OCI-LY7 (cell line): ENCODE measurements at regions not wholly inside any gene's neighbourhood (a gene's known extent, or its start where the extent isn't known, plus 50 kb on each side); places are given as distances from the start of the nearest gene placed in this dataset.
A peak's percentile ranks its signal among the peaks of the same experiment; 100 is the strongest.

Experiments used
- BruUV-seq: library from RNA; stranded (reverse); fragments of 400-500 nt; replicated peaks from 2 replicates; lab custom pipeline; 2021; lab: Mats Ljungman, UMichigan
- CTCF ChIA-PET: fragments of 300-600 bp; sonication (Branson Sonifier 250); formaldehyde crosslinking; loops from one replicate; lab custom pipeline; 2022; ENCODE audit warnings: antibody characterized with exemption; ENCODE audit not compliant: unreplicated experiment; lab: Charles Lee
- POLR2A ChIA-PET: fragments of 300-600 bp; sonication (Branson Sonifier 250); formaldehyde crosslinking; loops from one replicate; lab custom pipeline; 2022; ENCODE audit warnings: antibody characterized with exemption; lab: Charles Lee
- DNase-seq: peaks from one replicate; pipeline ENCODE4 v3.0.0-alpha.2; 2015; ENCODE audit warnings: low spot score
- H2AFZ ChIP-seq: fragments of 200-600 bp; sonication (generic), shearing (Covaris generic); 2 replicates; pipeline ENCODE4 v1.6.1; 2014; ENCODE audit warnings: mild to moderate bottlenecking, antibody characterized with exemption, low read length, moderate library complexity
- H3K27ac ChIP-seq: fragments of 200-600 bp; sonication (generic); 2 replicates; pipeline ENCODE4 v1.5.1; 2014; ENCODE audit warnings: mixed run types, low read depth, mild to moderate bottlenecking, moderate library complexity, low read length, inconsistent platforms; ENCODE audit not compliant: poor library complexity, severe bottlenecking
- H3K36me3 ChIP-seq: fragments of 200-600 bp; sonication (generic); 2 replicates; pipeline ENCODE4 v1.6.1; 2014; ENCODE audit warnings: mild to moderate bottlenecking, antibody characterized with exemption, low read length, moderate library complexity, mixed read lengths; ENCODE audit not compliant: insufficient read depth
- H3K4me1 ChIP-seq: fragments of 200-600 bp; sonication (generic); 2 replicates; pipeline ENCODE4 v1.5.1; 2014; ENCODE audit warnings: mild to moderate bottlenecking, low read length; ENCODE audit not compliant: insufficient read depth, poor library complexity, severe bottlenecking
- H3K4me2 ChIP-seq: fragments of 200-600 bp; sonication (generic); 2 replicates; pipeline ENCODE4 v1.6.1; 2014; ENCODE audit warnings: mild to moderate bottlenecking, low read length
- H3K4me3 ChIP-seq: fragments of 200-600 bp; sonication (generic); 2 replicates; pipeline ENCODE4 v1.5.1; 2014; ENCODE audit warnings: mild to moderate bottlenecking, low read depth, low read length; ENCODE audit not compliant: poor library complexity, severe bottlenecking
- H3K79me2 ChIP-seq: fragments of 200-600 bp; sonication (generic); 2 replicates; pipeline ENCODE4 v1.6.1; 2016; ENCODE audit warnings: low read depth, mild to moderate bottlenecking, low read length, moderate library complexity, mixed read lengths; ENCODE audit not compliant: insufficient read depth
- H3K9me2 ChIP-seq: fragments of 200-600 bp; sonication (generic); 2 replicates; pipeline ENCODE4 v1.6.1; 2016; ENCODE audit warnings: mild to moderate bottlenecking, low read length, mixed read lengths; ENCODE audit not compliant: insufficient read depth
- H3K9me3 ChIP-seq: fragments of 200-600 bp; sonication (generic); 2 replicates; pipeline ENCODE4 v1.6.1; 2014; ENCODE audit warnings: mild to moderate bottlenecking, mixed run types, low read length, mixed read lengths
- H4K20me1 ChIP-seq: fragments of 200-600 bp; sonication (generic); 2 replicates; pipeline ENCODE4 v1.6.1; 2014; ENCODE audit warnings: mild to moderate bottlenecking, antibody characterized with exemption, low read length, moderate library complexity, mixed read lengths; ENCODE audit not compliant: insufficient read depth
- EZH2phosphoT487 ChIP-seq: fragments of 200-600 bp; sonication (generic); IDR thresholded peaks from 2 replicates; pipeline ENCODE4 v1.6.1; 2018; ENCODE audit warnings: low read depth, borderline replicate concordance, mild to moderate bottlenecking, mixed run types, antibody characterized with exemption, low read length, moderate library complexity, mixed read lengths
- intact Hi-C: fragments of 100-400 bp; cut with micrococcal nuclease; formaldehyde crosslinking; loops from one replicate; pipeline ENCODE4 v1.10.0; 2022; ENCODE audit not compliant: unreplicated experiment
- TF ChIP-seq, protein P1 (sequence below): fragments of 200-600 bp; sonication (generic); conservative IDR thresholded peaks from 2 replicates; pipeline ENCODE4 v1.5.1; 2014; ENCODE audit warnings: mild to moderate bottlenecking, antibody characterized with exemption, low read length, moderate library complexity, mixed read lengths

- Histone ChIP-seq H3K79me2 (no peaks in the 10 kb centered on the region), H3K9me3 (no peaks in the 10 kb centered on the region), H3K4me2 (no peak overlapping the region), H3K27ac (no peak overlapping the region), H3K9me2 (no peaks in the 10 kb centered on the region), H3K36me3 (no peaks in the 10 kb centered on the region), H2AFZ (no peak overlapping the region), H3K4me3 (no peak overlapping the region), H4K20me1 (no peaks in the 10 kb centered on the region), H3K4me1 (no peaks in the 10 kb centered on the region)
- CTCF ChIA-PET = no interaction called here
- intact Hi-C loops = no loop called here
- no TSS peak for BruUV-seq
- POLR2A ChIA-PET = no interaction called here
- TF ChIP-seq, protein P1, sequence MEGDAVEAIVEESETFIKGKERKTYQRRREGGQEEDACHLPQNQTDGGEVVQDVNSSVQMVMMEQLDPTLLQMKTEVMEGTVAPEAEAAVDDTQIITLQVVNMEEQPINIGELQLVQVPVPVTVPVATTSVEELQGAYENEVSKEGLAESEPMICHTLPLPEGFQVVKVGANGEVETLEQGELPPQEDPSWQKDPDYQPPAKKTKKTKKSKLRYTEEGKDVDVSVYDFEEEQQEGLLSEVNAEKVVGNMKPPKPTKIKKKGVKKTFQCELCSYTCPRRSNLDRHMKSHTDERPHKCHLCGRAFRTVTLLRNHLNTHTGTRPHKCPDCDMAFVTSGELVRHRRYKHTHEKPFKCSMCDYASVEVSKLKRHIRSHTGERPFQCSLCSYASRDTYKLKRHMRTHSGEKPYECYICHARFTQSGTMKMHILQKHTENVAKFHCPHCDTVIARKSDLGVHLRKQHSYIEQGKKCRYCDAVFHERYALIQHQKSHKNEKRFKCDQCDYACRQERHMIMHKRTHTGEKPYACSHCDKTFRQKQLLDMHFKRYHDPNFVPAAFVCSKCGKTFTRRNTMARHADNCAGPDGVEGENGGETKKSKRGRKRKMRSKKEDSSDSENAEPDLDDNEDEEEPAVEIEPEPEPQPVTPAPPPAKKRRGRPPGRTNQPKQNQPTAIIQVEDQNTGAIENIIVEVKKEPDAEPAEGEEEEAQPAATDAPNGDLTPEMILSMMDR = no peak
- TF ChIP-seq EZH2phosphoT487 = no peak
- no peak for DNase-seq
Observed at GRCh38 chr1:222390181-222390580, 157.7 kb downstream of the HHIPL2 start.

GRCh38 chr1:222387007-222387814 lies 160.7 kb downstream of the HHIPL2 start:
- POLR2A ChIA-PET = no interaction called here
- H3K36me3 ChIP-seq = no peaks in the 10 kb centered on the region
- CTCF ChIA-PET = no interaction called here
- no peaks in the 10 kb centered on the region for H3K9me3 ChIP-seq
- intact Hi-C loops = no loop called here
- BruUV-seq = no TSS peak
- H3K27ac ChIP-seq = no peak overlapping the region
- no peaks in the 10 kb centered on the region for H3K4me1 ChIP-seq
- TF ChIP-seq EZH2phosphoT487 = no peak
- TF ChIP-seq, protein P1 = peak; percentile 24; the same call in 1 of the 2 replicates
- H3K9me2 ChIP-seq = no peaks in the 10 kb centered on the region
- DNase-seq = no peak
- no peaks in the 10 kb centered on the region for H3K79me2 ChIP-seq
- H2AFZ ChIP-seq = no peak overlapping the region
- no peak overlapping the region for H3K4me3 ChIP-seq
- H4K20me1 ChIP-seq = no peaks in the 10 kb centered on the region
- H3K4me2 ChIP-seq = no peak overlapping the region

GRCh38 chr1:222385955-222386354 lies 161.9 kb downstream of the HHIPL2 start:
- Histone ChIP-seq H3K36me3 (no peaks in the 10 kb centered on the region), H3K79me2 (no peaks in the 10 kb centered on the region), H3K4me3 (no peak overlapping the region), H2AFZ (no peak overlapping the region), H3K9me3 (no peaks in the 10 kb centered on the region), H3K4me2 (no peak overlapping the region), H3K9me2 (no peaks in the 10 kb centered on the region), H3K4me1 (no peaks in the 10 kb centered on the region), H3K27ac (no peak overlapping the region), H4K20me1 (no peaks in the 10 kb centered on the region)
- DNase-seq = no peak
- no peak for TF ChIP-seq EZH2phosphoT487
- no TSS peak for BruUV-seq
- POLR2A ChIA-PET = interaction anchor here (0.5 to 0.6 kb wide), 2 partner anchors 231 to 1968 kb away, joined by 3 to 4 read pairs; no protein-coding TSS in a partner anchor
- CTCF ChIA-PET = interaction anchor here (0.8 kb wide), 1 partner anchor 11 kb away, joined by 3 read pairs; no protein-coding TSS in a partner anchor
- intact Hi-C loops = no loop called here
